Esophagus squamous epithelium (tissue), 5 donors: ENCODE measurements at regions not wholly inside any gene's neighbourhood (a gene's known extent, or its start where the extent isn't known, plus 50 kb on each side); places are given as distances from the start of the nearest gene placed in this dataset.

Experiments used
- DNase-seq: peaks from one replicate; lab custom pipeline; 2025; lab: John Stamatoyannopoulos, UW
- H3K27ac ChIP-seq, 4 donors: fragments of 200-600 bp; sonication (generic); one replicate each; pipeline ENCODE4 v1.5.1; 2016 to 2019; ENCODE audit warnings: mild to moderate bottlenecking in 1 of 4
- H3K27me3 ChIP-seq, 4 donors: fragments of 200-600 bp; sonication (generic); 1 replicate in 3 of 4; 2 replicates in 1 of 4; pipeline versions ENCODE4 v1.5.1 to v1.6.0; 2017 to 2021; ENCODE audit warnings: antibody characterized with exemption in 1 of 4
- H3K36me3 ChIP-seq, 3 donors: fragments of 200-600 bp; sonication (generic); one replicate each; pipeline ENCODE4 v1.5.1; 2016 to 2019
- H3K4me1 ChIP-seq, 3 donors: fragments of 200-600 bp; sonication (generic); one replicate each; pipeline ENCODE4 v1.5.1; 2017 to 2019
- H3K4me3 ChIP-seq, 4 donors: fragments of 200-600 bp; sonication (generic); 1 replicate in 3 of 4; 2 replicates in 1 of 4; pipeline ENCODE4 v1.5.1; 2016 to 2019; ENCODE audit warnings: mild to moderate bottlenecking in 2 of 4, moderate library complexity in 1 of 4
- H3K9me3 ChIP-seq, 3 donors: fragments of 200-600 bp; sonication (generic); one replicate each; pipeline ENCODE4 v1.5.1; 2016 to 2019
- POLR2A ChIP-seq, 4 donors: fragments of 450-650 bp; IDR thresholded peaks; one replicate each; pipeline ENCODE4 v1.6.1; 2017; ENCODE audit warnings: antibody characterized with exemption in 4 of 4, mild to moderate bottlenecking in 4 of 4, moderate library complexity in 3 of 4
- WGBS, 2 donors: methylation state at CpG; one replicate each; pipeline ENCODE4 v1.1.5; 2018; 5-methylcytosine and 5-hydroxymethylcytosine counted together
- intact Hi-C: fragments of 100-400 bp; cut with DNase I; formaldehyde crosslinking; loops from one replicate; pipeline ENCODE4 v1.15.0; 2022
- TF ChIP-seq, protein P1 (sequence below), 6 experiments: fragments of 450-650 bp in 4 of 6; fragments of 200-600 bp in 2 of 6; sonication (generic) in 2 of 6; IDR thresholded peaks; one replicate each; pipeline ENCODE4 v1.5.1; 2016 to 2019; ENCODE audit warnings: antibody characterized with exemption in 6 of 6, mild to moderate bottlenecking in 4 of 6, moderate library complexity in 4 of 6
- donor health status: DM: yes; HTN: yes; CAD: no.

- H3K27me3 ChIP-seq = no peaks in the 10 kb centered on the region
- TF ChIP-seq, protein P1, sequence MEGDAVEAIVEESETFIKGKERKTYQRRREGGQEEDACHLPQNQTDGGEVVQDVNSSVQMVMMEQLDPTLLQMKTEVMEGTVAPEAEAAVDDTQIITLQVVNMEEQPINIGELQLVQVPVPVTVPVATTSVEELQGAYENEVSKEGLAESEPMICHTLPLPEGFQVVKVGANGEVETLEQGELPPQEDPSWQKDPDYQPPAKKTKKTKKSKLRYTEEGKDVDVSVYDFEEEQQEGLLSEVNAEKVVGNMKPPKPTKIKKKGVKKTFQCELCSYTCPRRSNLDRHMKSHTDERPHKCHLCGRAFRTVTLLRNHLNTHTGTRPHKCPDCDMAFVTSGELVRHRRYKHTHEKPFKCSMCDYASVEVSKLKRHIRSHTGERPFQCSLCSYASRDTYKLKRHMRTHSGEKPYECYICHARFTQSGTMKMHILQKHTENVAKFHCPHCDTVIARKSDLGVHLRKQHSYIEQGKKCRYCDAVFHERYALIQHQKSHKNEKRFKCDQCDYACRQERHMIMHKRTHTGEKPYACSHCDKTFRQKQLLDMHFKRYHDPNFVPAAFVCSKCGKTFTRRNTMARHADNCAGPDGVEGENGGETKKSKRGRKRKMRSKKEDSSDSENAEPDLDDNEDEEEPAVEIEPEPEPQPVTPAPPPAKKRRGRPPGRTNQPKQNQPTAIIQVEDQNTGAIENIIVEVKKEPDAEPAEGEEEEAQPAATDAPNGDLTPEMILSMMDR (IDR thresholded peaks at IDR 0.05) = no peak
- no peak for TF ChIP-seq POLR2A (IDR thresholded peaks at IDR 0.05)
- H3K27ac ChIP-seq = no peak overlapping the region
- no peaks in the 10 kb centered on the region for H3K4me1 ChIP-seq
- WGBS, 2 donors = 61 to 66% methylated on average over 3 of the region's 3 CpGs
- intact Hi-C loops = no loop called here
- DNase-seq = no peak
- no peak overlapping the region for H3K4me3 ChIP-seq
- H3K9me3 ChIP-seq = no peaks in the 10 kb centered on the region
- no peaks in the 10 kb centered on the region for H3K36me3 ChIP-seq
These were observed 783.7 kb downstream of the FRK start for GRCh38 chr6:115276881-115277565.

GRCh38 chr6:115272311-115272710 is 788.4 kb downstream of the FRK start:
- Histone ChIP-seq H3K27ac (no peak overlapping the region), H3K9me3 (no peaks in the 10 kb centered on the region), H3K36me3 (no peaks in the 10 kb centered on the region), H3K4me1 (no peaks in the 10 kb centered on the region), H3K27me3 (no peaks in the 10 kb centered on the region), H3K4me3 (no peak overlapping the region)
- DNase-seq = no peak
- TF ChIP-seq, protein P1 (IDR thresholded peaks at IDR 0.05) = no peak
- no peak for TF ChIP-seq POLR2A (IDR thresholded peaks at IDR 0.05)
- intact Hi-C loops = no loop called here

- no peaks in the 10 kb centered on the region for H3K27me3 ChIP-seq
- no peaks in the 10 kb centered on the region for H3K4me1 ChIP-seq
- no peak for TF ChIP-seq POLR2A (IDR thresholded peaks at IDR 0.05)
- TF ChIP-seq, protein P1 (IDR thresholded peaks at IDR 0.05) = no peak
- intact Hi-C loops = no loop called here
- H3K36me3 ChIP-seq = no peaks in the 10 kb centered on the region
- DNase-seq = no peak
- no peaks in the 10 kb centered on the region for H3K9me3 ChIP-seq
- no peak overlapping the region for H3K4me3 ChIP-seq
- WGBS, 2 donors = 36 to 38% methylated on average over 5 of the region's 5 CpGs
- no peak overlapping the region for H3K27ac ChIP-seq
These were observed 789.3 kb downstream of the FRK start for GRCh38 chr6:115271434-115271833.

GRCh38 chr6:115270953-115271352 is 789.7 kb downstream of the FRK start:
- no peaks in the 10 kb centered on the region for H3K4me1 ChIP-seq
- DNase-seq = no peak
- no peak overlapping the region for H3K27ac ChIP-seq
- intact Hi-C loops = no loop called here
- no peaks in the 10 kb centered on the region for H3K9me3 ChIP-seq
- H3K27me3 ChIP-seq = no peaks in the 10 kb centered on the region
- no peaks in the 10 kb centered on the region for H3K36me3 ChIP-seq
- H3K4me3 ChIP-seq = no peak overlapping the region
- no peak for TF ChIP-seq POLR2A (IDR thresholded peaks at IDR 0.05)
- TF ChIP-seq, protein P1 (IDR thresholded peaks at IDR 0.05) = no peak

DNA sequence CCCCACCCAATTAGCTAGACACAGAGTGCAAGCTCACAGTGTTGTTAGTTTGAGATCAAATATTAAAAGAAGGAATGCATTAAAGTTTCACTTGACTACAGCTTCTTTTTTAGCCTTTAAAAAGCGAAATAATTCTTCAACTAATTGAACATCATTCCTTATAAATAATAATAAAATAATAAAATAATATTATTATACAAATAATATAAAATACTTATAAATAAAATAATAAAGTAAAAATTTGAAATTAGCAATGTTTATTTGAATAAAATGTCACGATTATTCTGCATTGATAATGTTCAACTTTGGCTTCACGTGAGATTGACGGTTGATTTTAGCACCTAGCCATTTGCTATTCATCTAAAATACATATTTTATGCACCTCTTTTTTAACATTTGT is 819.3 kb downstream of the FRK start:
- no peak for DNase-seq
- Histone ChIP-seq H3K4me1 (no peaks in the 10 kb centered on the region), H3K9me3 (no peaks in the 10 kb centered on the region), H3K27me3 (no peaks in the 10 kb centered on the region), H3K4me3 (no peak overlapping the region), H3K36me3 (no peaks in the 10 kb centered on the region), H3K27ac (no peak overlapping the region)
- intact Hi-C loops = no loop called here
- TF ChIP-seq, protein P1 (IDR thresholded peaks at IDR 0.05) = no peak
- TF ChIP-seq POLR2A (IDR thresholded peaks at IDR 0.05) = no peak
- 60 to 71% methylated on average over 4 of the region's 4 CpGs for WGBS, 2 donors
